ENCODE measurements at regions not wholly inside any gene's neighbourhood (a gene's known extent, or its start where the extent isn't known, plus 50 kb on each side); places are given as distances from the start of the nearest gene placed in this dataset.

DNA sequence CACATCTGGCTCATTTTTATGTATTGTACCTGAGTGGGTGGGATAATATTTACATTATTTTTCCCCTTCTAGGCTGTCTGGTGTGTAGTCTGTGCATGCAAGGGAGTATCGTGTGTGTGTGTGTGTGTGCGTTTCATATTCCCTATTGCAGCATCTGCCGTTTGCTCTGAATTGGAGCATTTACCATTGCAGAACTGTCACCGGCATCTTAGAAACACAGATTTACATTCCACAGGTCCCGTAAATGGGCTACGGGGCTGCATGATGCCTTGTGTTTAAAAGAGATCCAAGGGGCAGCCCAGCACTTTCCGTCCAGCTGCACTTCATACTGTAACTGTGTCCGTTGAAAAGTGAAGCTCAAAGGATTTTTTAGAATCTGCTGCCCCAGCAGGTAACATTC, 167.1 kb upstream of the KIAA1217 start:
- no peak for DNase-seq

- DNase-seq: no peak
Measured at GRCh38 chr10:24042884-24043283, 166.1 kb upstream of the KIAA1217 start.

DNA sequence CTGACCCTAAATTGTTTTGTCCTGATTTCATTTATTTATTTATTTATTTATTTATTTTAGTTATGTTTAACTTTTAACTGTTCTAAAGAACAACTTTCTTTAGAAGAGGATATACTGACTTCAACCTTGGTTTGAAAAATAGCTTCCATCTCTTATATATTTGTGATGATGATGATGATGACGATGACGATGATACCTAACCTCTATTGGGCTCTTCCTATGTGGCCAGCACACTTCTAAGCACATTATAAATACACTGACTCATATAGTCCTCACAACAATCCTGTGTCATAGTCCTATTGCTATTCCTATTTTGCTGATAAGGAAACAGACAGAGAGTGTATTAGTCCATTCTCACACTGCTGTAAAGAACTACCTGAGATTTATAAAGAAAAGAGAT, 162.9 kb upstream of the KIAA1217 start:
- DNase-seq: no peak

GRCh38 chr10:24047176-24047575, 161.8 kb upstream of the KIAA1217 start:
- DNase-seq: no peak

- no peak for DNase-seq
Measured at GRCh38 chr10:24054421-24054820, 154.5 kb upstream of the KIAA1217 start.

DNA sequence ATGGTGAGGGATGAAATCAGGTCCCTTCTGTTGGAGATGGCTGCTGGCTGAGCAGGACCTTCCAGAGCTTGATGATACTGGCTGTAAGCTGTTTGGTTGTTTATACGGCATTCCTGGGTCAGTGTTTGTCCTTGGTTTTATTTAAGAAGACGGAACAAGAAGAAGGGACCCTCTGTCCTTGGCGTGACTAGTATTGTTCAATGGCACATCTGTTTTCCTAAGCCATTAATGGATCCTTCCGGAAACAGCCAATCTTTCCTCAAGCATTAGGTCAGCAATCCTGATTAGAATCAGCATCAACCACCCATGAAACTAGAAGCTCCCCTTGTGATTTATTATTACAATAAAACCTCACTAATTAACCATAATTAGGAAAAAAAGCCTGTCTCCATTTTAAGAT, 128.7 kb upstream of the KIAA1217 start:
- no peak for DNase-seq

DNA sequence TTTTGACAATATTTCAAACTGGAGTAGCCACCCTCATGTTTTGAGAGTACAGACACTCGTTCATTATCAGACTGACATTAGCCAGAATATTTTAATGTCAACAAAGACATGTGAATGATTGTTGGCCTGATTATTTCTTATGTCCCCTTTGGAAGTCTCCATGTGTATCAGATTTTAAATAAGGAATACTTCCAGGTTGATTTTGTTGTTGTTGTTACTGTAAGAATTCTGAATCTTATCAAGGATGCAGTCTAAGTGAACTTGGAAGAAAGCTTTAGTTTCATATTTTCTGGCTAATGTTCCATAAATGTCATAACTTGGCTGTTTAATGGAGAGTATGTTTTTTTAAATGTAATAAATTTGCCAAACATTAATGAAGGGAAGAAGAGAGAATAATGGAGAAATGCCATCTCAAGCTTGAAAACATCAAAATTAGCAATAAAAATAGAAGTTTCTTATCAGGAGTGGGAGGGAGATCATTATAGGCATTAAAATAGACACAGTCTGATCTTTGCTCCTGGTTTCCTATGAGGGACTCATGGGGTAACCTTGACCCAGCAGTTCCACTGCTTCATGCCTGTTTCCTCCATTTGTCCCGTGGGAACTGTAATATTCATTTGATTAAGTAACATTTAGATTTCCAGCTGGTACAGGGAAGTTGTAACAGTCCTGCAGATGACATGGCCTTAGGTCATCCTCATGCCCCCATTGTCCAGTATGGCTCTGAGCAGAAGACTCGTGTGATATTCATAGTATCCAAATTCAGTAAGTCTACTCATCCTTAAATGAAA, 122.4 kb upstream of the KIAA1217 start:
- no peak for DNase-seq

- DNase-seq: no peak
Measured at GRCh38 chr10:24091256-24091655, 117.7 kb upstream of the KIAA1217 start.

DNA sequence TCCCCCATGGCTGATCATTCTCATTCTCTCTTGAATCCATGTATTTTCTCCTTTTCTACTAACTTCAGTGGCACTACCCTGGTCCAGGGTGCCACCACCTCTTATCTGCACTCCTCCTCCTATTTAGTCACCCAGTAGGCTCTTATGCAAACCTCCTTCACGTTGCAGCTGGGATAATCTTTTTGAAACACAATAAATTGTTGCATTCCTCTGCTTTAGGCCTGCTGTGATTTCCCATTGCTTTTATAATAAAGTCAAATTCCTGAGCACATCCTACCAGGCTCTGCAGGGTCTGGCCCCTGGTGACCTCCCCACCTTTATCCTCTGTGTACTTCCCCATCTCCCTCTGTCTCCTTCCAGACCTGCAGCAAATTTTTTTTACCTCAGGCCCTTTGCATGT, 112.7 kb upstream of the KIAA1217 start:
- no peak for DNase-seq

- no peak for DNase-seq
Measured at GRCh38 chr10:24097751-24098207, 111.2 kb upstream of the KIAA1217 start.

- DNase-seq: no peak
Measured at GRCh38 chr10:24104895-24105294, 104.0 kb upstream of the KIAA1217 start.

GRCh38 chr10:24113901-24114300, 95.0 kb upstream of the KIAA1217 start:
- DNase-seq: no peak

- no peak for DNase-seq
Measured at GRCh38 chr10:24114556-24114955, 94.4 kb upstream of the KIAA1217 start.

DNA sequence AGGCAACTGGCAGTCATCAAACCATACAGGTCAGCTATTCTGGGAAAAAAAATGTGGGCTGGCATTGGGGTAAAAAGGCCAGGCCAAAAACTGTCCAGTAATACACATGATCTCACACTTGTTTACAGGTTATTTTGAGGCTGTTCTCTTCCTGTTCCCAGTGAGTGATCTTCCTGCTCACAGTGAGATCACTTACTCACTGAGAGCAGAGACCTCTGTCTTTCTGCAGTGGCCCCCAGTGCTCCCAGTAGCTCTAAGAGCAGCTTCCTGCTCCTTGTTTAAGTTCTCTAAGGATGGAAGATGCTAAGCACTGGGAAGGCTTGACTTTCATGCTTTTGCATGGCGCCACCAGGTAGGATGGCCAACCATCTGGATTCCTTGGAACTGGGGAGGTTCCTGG, 93.5 kb upstream of the KIAA1217 start:
- DNase-seq: no peak

DNA sequence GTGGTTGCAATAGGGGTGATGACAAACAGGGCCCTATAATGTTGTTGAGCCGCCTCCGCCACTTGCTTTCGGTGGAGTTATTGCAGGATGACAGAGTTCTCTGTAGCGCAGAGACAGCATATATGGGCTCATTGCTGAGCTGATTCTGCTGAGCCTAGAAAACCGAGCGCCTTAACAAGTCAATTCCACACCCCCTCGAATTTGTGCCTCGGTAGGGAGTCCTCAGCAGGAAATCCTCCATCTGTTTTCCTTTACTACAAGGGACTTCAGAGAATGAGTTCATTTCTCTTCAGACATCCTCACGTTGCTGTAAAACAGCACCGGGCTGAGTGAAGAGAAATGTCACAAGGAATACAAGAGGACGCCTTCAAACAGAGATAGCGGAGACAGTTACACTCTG, 90.7 kb upstream of the KIAA1217 start:
- no peak for DNase-seq

DNA sequence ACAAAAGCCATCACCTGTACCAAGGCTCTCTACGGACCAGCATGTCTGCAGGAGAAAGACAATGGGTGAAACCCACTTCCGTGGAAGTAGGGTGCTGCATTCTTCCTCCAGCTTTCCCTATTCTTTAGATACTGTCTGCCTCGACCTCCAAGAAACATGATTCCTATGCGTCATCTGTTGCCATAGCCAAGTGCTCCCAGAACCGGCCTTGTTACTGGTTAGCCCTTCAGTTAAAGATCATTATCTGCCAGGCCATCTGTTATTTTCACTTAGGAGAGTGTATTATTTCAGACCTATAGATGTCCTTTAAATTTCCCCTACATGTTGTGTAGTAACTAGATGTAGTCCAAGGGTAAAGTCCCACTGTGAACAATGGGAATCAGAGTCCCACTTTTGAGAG, 89.0 kb upstream of the KIAA1217 start:
- DNase-seq: no peak

GRCh38 chr10:24120646-24121045, 88.3 kb upstream of the KIAA1217 start:
- no peak for DNase-seq

DNA sequence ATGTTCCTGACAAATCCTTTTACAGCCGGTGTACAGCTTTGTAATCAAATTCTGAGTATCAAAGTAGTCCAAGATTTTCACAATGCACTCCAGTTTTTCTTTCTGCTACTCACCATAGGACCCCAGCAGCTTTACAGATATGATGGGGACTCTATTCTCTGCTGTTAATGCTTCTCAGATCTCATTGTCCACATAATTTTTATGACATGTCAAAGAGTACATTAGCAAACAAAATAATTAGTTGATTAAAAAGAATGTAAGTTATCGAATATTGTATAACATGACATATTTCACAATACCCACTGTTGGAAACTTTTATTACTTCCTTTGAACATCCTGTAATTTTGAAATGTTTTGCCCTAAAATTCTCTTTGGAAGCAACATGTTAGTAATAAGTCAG, 81.4 kb upstream of the KIAA1217 start:
- no peak for DNase-seq

GRCh38 chr10:24128066-24128730, 80.7 kb upstream of the KIAA1217 start:
- no peak for DNase-seq

GRCh38 chr10:24132741-24133140, 76.2 kb upstream of the KIAA1217 start:
- DNase-seq: no peak

- DNase-seq: no peak
Measured at GRCh38 chr10:24133835-24134234, 75.1 kb upstream of the KIAA1217 start.

DNA sequence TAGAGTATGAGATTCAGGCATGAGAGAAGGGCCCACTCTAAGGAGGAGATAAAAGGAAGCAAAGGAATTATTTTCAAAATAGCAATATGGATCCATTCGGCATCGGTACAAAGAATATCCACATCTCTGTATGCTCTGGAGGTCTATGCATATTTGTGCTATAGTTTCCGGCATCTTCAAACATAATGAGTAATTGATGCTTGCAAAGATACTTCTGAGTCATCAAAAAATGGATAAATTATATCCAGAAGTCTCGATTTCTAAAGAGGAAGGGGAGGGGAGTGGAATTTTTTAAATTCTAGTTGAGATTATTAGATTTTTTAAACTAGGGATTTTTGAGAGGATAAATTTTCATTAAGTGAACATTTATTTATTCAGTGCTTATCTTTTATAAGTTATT, 72.9 kb upstream of the KIAA1217 start:
- DNase-seq: no peak

GRCh38 chr10:24147321-24147720, 61.6 kb upstream of the KIAA1217 start:
- no peak for DNase-seq

- no peak for DNase-seq
Measured at GRCh38 chr10:24149640-24150039, 59.3 kb upstream of the KIAA1217 start.

DNA sequence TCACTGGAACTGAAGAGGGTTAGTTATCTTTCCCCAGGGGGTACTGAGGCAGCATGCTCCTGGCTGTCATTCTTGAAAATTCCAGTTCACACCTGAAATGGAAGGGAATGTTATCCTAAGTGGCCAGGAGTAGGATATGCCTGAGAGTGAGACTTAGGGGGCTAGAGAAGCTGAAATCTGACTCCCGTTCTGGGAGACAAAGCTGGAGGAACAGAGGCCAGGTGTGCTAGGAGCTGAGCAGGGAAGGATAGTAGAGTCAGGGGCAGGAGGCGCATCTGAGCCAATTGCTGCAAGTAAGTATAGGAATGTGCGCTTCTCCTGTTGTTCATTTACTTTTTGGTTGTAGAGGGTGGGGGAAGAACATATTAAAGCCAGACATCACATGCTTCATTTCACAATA, 58.1 kb upstream of the KIAA1217 start:
- DNase-seq: no peak

Data from activated CD4-positive, CD25-positive, alpha-beta regulatory T cell (primary cell).